ENCODE measurements at regions not wholly inside any gene's neighbourhood (a gene's known extent, or its start where the extent isn't known, plus 50 kb on each side); places are given as distances from the start of the nearest gene placed in this dataset.
"Not testable (repeated sequence)": the region's sequence is repeated elsewhere in the genome, so short reads cannot be mapped to it uniquely, and the experiment has no call there.

DNA sequence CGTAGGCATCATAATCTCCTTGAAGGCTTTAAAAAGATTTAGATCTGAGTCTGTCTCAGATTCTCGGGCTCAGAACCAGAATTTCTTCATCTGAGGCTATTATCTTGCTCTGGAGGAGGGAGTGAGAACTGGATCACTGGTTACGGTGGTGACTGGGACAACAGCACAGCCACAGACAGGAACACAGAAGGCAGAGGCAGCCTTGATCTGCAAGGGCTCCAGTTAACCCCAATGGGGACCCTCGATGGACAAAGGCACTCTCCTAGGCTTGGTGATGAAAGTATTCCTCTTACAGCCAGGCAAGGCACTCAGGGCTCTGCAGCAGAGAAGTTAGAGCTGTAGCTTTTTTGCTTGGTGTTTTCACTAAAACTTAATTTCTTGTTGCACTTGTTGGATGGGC is 74.2 kb downstream of the OR11H1 start:
- TF ChIP-seq, protein P1, sequence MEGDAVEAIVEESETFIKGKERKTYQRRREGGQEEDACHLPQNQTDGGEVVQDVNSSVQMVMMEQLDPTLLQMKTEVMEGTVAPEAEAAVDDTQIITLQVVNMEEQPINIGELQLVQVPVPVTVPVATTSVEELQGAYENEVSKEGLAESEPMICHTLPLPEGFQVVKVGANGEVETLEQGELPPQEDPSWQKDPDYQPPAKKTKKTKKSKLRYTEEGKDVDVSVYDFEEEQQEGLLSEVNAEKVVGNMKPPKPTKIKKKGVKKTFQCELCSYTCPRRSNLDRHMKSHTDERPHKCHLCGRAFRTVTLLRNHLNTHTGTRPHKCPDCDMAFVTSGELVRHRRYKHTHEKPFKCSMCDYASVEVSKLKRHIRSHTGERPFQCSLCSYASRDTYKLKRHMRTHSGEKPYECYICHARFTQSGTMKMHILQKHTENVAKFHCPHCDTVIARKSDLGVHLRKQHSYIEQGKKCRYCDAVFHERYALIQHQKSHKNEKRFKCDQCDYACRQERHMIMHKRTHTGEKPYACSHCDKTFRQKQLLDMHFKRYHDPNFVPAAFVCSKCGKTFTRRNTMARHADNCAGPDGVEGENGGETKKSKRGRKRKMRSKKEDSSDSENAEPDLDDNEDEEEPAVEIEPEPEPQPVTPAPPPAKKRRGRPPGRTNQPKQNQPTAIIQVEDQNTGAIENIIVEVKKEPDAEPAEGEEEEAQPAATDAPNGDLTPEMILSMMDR (IDR thresholded peaks at IDR 0.05), result not testable (repeated sequence)
- not testable (repeated sequence) for TF ChIP-seq POLR2A (IDR thresholded peaks at IDR 0.05)
